NB4 (cell line): ENCODE measurements at regions not wholly inside any gene's neighbourhood (a gene's known extent, or its start where the extent isn't known, plus 50 kb on each side); places are given as distances from the start of the nearest gene placed in this dataset.

Experiments
- CTCF ChIP-seq: IDR thresholded peaks from one replicate; pipeline ENCODE4 v1.5.1; 2012; ENCODE audit warnings: low read depth, low read length
- MAX ChIP-seq: IDR thresholded peaks from 2 replicates; pipeline ENCODE4 v1.6.1; 2011; ENCODE audit warnings: low read depth, low read length

- TF ChIP-seq CTCF (no peak), MAX (no peak)
Observed at GRCh38 chr7:68688416-68689086, 909.7 kb upstream of the AUTS2 start.
